ENCODE measurements at regions not wholly inside any gene's neighbourhood (a gene's known extent, or its start where the extent isn't known, plus 50 kb on each side); places are given as distances from the start of the nearest gene placed in this dataset.

DNA sequence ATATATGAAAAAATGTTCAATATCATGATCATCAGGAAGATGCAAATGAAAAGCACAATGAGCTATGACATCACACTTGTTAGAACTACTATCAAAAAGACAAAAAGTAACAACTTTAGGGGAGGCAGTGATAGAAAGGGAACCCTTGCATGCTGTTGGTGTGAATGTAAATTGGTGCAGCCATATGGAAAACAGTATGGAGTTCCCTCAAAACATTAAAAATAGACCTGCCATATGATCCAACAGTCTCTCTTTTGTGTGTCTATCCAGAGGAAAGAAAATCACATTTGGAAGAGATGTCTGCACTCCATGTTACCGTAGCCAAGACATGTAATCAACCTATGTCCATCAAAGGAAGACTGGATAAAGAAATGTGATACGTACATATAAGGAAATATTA lies 92.3 kb upstream of the ALKAL2 start:
- Mint-ChIP-seq H3K27me3 (peaks cover 26% of the 10 kb centered on the region), H3K36me3 (ENCODE audit: low read depth) (no peaks in the 10 kb centered on the region), H3K4me1 (ENCODE audit: low read depth) (no peaks in the 10 kb centered on the region), H3K4me3 (no peak overlapping the region), H3K27ac (no peak overlapping the region), H3K9me3 (peaks cover 8% of the 10 kb centered on the region)
- DNase-seq: no peak

DNA sequence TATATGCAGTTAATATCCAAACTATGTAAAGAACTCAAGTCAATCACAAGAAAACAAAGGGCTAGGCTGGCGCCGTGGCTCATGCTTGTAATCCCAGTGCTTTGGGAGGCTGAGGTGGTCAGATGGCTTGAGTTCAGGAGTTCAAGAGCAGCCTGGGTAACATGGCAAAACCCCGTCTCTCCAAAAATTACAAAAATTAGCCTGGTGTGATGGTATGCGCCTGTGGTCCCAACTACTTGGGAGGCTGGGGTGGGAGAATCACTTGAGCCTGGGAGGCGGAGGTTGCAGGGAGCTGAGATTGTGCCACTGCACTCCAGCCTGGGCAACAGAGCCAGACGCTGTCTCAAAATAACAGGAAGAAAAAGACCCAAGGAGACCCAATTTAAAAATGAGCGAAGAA lies 91.9 kb upstream of the ALKAL2 start:
- Mint-ChIP-seq H3K9me3 (peaks cover 8% of the 10 kb centered on the region), H3K27me3 (peaks cover 26% of the 10 kb centered on the region), H3K4me1 (ENCODE audit: low read depth) (no peaks in the 10 kb centered on the region), H3K36me3 (ENCODE audit: low read depth) (no peaks in the 10 kb centered on the region), H3K27ac (no peak overlapping the region), H3K4me3 (no peak overlapping the region)
- no peak for DNase-seq

DNA sequence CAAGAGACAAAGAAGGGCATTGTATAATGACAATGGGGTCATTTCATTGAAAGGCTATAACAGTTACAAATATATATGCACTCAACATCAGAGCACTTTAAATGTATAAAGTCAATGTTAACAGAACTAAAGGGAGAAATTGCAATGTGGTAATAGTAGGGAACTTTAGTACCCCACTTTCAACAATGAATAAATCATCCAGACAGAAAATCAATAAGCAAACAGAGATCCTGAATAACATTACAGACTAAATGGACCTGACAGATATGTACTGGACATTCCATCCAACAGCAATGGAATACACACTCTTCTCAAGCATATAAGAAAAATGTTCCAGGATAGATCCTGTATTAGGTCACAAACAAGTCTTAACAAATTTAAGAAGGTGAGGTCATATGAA lies 90.5 kb upstream of the ALKAL2 start:
- H3K27me3 Mint-ChIP-seq: peaks cover 33% of the 10 kb centered on the region
- H3K4me3 Mint-ChIP-seq: no peak overlapping the region
- H3K27ac Mint-ChIP-seq: no peak overlapping the region
- peaks cover 8% of the 10 kb centered on the region for H3K9me3 Mint-ChIP-seq
- H3K4me1 Mint-ChIP-seq (ENCODE audit: low read depth): no peaks in the 10 kb centered on the region
- no peak for DNase-seq
- H3K36me3 Mint-ChIP-seq (ENCODE audit: low read depth): no peaks in the 10 kb centered on the region

DNA sequence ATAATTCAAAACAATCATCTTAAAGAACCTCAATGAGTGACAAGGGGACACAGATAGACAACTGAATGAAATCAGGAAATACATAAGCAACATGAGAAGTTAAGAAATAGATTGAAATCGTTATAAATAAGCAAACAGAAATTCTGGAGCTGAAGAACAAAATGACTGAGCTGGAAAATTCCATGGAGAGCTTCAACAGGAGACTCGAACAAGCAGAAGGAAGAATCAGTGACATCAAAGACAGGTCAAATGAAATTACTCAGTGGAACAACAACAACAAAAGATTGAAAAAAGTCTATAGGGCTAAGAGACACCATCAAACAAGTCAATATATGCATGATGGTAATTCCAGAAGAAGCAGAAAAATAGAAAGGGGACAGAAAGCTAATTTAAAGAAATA lies 89.5 kb upstream of the ALKAL2 start:
- H3K4me1 Mint-ChIP-seq (ENCODE audit: low read depth): no peaks in the 10 kb centered on the region
- H3K36me3 Mint-ChIP-seq (ENCODE audit: low read depth): no peaks in the 10 kb centered on the region
- peaks cover 38% of the 10 kb centered on the region for H3K27me3 Mint-ChIP-seq
- H3K4me3 Mint-ChIP-seq: no peak overlapping the region
- peaks cover 8% of the 10 kb centered on the region for H3K9me3 Mint-ChIP-seq
- no peak for DNase-seq
- no peak overlapping the region for H3K27ac Mint-ChIP-seq

DNA sequence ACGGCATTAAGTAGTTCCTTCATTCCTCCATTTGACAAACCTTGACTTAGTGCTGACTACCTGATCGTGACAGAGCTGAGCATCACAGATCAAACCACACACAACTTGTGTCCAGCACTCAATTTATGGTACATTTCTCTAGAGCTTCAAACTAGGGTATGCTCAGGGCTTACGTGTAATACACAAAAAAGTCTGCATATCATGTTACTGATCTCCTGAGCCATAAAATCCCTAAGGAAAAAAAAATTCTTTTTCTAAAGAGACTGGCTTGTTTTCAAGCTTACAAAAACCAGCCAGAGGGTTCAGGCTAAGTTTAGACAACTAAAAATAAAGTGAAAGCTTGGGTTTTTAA lies 88.0 kb upstream of the ALKAL2 start:
- peaks cover 46% of the 10 kb centered on the region for H3K27me3 Mint-ChIP-seq
- H3K9me3 Mint-ChIP-seq: peaks cover 9% of the 10 kb centered on the region
- DNase-seq: no peak
- H3K4me1 Mint-ChIP-seq (ENCODE audit: low read depth): no peaks in the 10 kb centered on the region
- H3K36me3 Mint-ChIP-seq (ENCODE audit: low read depth): no peaks in the 10 kb centered on the region
- H3K27ac Mint-ChIP-seq: no peak overlapping the region
- H3K4me3 Mint-ChIP-seq: no peak overlapping the region

DNA sequence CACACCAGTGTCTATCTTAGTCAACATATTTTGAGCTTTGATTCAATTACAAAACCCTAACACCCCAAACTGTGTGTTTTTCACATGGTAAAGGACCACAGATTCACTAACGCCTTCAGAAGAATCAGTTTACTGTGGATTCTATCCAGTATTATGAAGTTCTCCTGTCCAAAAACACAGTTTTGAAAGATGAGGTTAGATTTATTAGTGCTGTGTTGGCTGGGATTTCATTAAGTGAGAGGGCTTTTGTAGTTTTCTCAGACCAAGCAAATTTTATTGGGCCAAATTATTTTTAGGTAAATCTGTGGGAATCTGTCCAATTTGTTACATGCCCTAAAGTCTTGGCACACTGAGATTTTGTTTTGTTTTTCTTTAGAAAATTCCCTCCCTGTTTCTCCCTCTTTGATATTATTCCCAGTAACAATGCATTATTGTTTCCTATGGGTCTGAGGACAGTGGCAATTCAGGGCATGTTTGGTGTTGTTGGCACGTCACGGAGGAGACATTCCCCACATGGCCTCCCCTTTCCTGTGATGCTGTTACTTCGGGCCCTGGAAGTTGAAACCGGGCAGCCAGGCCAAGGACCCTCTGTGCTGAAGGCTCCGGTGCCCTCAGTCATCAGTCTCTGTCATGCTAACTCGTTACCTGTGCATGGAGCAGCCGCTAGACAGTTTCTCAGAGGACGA lies 87.5 kb upstream of the ALKAL2 start:
- DNase-seq: no peak
- Mint-ChIP-seq H3K4me1 (ENCODE audit: low read depth) (no peaks in the 10 kb centered on the region), H3K27ac (no peak overlapping the region), H3K9me3 (peaks cover 10% of the 10 kb centered on the region), H3K4me3 (no peak overlapping the region), H3K36me3 (ENCODE audit: low read depth) (no peaks in the 10 kb centered on the region), H3K27me3 (peaks cover 47% of the 10 kb centered on the region)

DNA sequence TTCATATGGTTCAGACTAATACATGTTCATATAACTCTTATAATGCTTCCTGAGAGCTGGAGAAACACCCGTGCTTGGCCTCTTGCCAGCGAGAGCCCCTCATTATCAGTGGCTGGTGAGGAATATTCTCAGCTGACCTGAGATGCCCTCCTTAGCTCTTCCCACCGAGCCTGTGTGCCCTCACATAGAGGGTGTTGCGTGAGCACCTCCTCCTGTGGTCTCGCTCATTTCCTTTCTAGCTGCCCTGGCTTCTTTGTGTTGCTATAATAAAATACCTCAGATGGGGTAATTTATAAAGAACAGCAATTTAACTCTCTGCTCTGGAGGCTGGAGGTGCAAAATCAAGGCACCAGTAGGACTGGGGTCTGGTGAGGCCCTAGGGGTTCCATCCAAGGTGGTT lies 80.5 kb upstream of the ALKAL2 start:
- peaks cover 42% of the 10 kb centered on the region for H3K27me3 Mint-ChIP-seq
- DNase-seq: no peak
- peaks cover 3% of the 10 kb centered on the region for H3K4me1 Mint-ChIP-seq (ENCODE audit: low read depth)
- no peaks in the 10 kb centered on the region for H3K36me3 Mint-ChIP-seq (ENCODE audit: low read depth)
- H3K9me3 Mint-ChIP-seq: peaks cover 3% of the 10 kb centered on the region
- H3K4me3 Mint-ChIP-seq: no peak overlapping the region
- H3K27ac Mint-ChIP-seq: no peak overlapping the region

DNA sequence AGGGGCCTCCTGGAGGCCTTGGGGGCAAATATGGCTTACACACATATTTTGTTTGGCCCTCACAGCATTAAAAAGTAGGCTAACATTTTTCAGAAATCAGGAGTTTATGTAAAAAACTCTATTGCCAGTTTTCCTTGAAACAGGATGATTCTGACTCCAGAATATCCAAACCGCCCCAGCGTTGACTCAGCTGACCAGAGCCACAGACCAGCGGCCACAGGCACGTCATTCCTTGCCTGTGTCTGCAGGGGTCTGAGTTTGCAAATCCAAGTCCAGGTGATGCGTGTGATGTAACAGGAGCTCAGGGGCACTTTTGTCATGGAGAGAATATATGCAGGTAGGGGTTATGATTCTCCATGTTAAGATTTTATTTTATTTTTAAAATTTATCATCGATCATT lies 79.4 kb upstream of the ALKAL2 start:
- DNase-seq: no peak
- Mint-ChIP-seq H3K4me1 (ENCODE audit: low read depth) (peaks cover 3% of the 10 kb centered on the region), H3K27ac (no peak overlapping the region), H3K36me3 (ENCODE audit: low read depth) (no peaks in the 10 kb centered on the region), H3K9me3 (peaks cover 3% of the 10 kb centered on the region), H3K4me3 (no peak overlapping the region), H3K27me3 (peaks cover 32% of the 10 kb centered on the region)

DNA sequence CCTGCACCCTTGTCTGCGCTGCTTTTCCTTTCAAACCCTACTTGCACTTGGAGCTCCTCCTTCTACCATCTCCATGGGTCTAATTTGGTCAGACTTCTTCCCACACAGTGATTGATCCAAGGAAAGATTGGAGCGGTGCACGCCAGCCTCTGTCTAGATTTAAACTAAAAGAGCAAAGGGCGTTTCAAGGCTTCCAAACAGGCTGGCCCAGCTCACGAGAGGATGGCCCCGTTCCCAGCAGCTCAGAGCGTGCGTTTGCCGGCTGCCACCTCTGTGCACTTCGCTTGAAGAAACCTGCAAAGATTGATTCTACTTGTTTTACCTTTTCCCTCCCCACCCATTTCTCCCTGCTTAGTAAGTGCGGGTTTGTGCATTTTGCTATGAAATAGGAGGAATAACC lies 78.8 kb upstream of the ALKAL2 start:
- H3K9me3 Mint-ChIP-seq: peaks cover 3% of the 10 kb centered on the region
- H3K27ac Mint-ChIP-seq: no peak overlapping the region
- peaks cover 29% of the 10 kb centered on the region for H3K27me3 Mint-ChIP-seq
- no peak overlapping the region for H3K4me3 Mint-ChIP-seq
- no peak for DNase-seq
- peaks cover 3% of the 10 kb centered on the region for H3K4me1 Mint-ChIP-seq (ENCODE audit: low read depth)
- no peaks in the 10 kb centered on the region for H3K36me3 Mint-ChIP-seq (ENCODE audit: low read depth)

DNA sequence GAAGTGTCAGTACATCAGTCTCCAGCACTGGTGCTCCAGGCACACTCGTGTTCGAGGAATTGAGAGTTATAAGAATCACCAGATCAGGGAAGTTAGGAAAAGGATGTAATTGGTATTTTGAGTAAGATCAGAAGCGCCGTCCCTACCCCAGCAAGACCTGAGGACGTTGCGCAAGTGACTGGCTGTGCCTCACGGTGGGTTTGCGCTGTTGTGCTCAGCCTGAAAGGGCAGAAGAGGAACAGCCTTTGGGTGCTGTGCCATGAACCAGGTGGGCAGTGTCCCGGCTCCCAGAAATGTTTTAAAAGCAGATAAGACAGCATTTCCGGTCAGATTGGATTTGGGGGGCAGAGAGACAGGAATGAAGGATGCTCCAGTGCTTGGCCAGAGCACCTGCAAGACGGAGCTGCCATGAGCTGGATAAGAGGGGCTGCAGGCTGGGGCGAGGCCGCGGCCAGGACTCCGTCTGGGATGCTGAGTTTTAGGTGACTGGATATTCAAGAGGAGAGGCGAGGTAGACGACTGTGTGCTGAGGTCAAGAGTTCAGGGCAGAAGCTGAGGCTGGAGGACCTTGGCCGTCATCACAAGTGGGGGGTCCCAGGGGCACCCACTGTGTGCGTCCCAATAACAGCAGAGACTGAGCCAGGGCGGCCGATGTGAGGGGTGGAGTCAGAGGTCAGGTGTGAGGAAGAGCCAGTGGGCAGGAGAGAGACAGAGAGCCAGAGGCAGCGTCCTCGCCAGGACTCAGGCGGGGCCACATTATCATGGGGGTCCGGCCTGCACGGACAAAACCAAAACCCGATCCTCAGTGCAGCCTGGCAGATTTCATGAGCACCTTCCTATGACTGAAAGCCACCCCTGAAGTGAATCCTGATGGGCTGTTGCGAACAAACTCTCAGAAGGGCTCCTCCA lies 77.7 kb upstream of the ALKAL2 start:
- Mint-ChIP-seq H3K27me3 (peaks cover 24% of the 10 kb centered on the region), H3K27ac (no peak overlapping the region), H3K9me3 (peaks cover under 1% of the 10 kb centered on the region), H3K4me3 (no peak overlapping the region), H3K36me3 (ENCODE audit: low read depth) (no peaks in the 10 kb centered on the region), H3K4me1 (ENCODE audit: low read depth) (peaks cover 3% of the 10 kb centered on the region)
- no peak for DNase-seq

DNA sequence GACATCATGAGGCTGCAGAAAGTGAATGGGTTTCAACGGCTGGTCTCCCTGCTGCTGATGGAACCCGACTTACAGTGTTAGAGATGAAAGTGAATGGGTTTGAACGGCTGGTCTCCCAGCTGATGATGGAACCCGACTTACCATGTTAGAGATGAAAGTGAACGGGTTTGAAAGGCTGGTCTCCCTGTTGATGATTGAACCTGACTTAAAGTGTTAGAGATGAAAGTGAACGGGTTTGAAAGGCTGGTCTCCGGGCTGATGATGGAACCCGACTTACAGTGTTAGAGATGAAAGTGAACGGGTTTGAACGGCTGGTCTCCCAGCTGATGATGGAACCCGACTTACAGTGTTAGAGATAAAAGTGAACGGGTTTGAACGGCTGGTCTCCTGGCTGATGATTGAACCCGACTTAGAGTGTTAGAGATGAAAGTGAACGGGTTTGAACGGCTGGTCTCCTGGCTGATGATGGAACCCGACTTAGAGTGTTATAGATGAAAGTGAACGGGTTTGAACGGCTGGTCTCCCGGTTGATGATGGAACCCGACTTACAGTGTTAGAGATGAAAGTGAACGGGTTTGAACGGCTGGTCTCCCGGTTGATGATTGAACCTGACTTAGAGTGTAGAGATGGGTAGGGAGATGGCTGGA lies 76.1 kb upstream of the ALKAL2 start:
- Mint-ChIP-seq H3K9me3 (peaks cover 3% of the 10 kb centered on the region), H3K27me3 (peaks cover 30% of the 10 kb centered on the region), H3K4me1 (ENCODE audit: low read depth) (peaks cover 3% of the 10 kb centered on the region), H3K27ac (no peak overlapping the region), H3K36me3 (ENCODE audit: low read depth) (no peaks in the 10 kb centered on the region), H3K4me3 (no peak overlapping the region)
- DNase-seq: no peak

DNA sequence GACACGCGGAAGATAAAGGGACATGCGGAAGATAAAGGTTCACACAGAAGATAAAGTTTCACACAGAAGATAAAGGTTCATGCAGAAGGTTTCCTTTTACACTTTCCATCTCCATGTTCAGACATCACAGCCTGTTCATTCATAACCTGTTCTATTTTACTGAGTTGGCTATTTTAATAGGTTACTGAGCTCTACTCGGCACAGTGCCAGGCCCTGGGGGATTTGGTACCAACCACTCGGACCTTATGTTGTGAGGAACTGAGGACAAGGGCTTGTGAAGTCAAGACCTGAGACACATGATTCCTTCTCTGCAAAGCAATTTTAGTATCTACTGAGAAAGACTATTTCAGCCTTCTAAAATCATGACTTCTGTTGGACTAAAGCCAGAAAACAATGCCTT lies 75.0 kb upstream of the ALKAL2 start:
- no peaks in the 10 kb centered on the region for H3K4me1 Mint-ChIP-seq (ENCODE audit: low read depth)
- H3K4me3 Mint-ChIP-seq: no peak overlapping the region
- peaks cover 3% of the 10 kb centered on the region for H3K9me3 Mint-ChIP-seq
- no peak for DNase-seq
- H3K36me3 Mint-ChIP-seq (ENCODE audit: low read depth): no peaks in the 10 kb centered on the region
- peaks cover 38% of the 10 kb centered on the region for H3K27me3 Mint-ChIP-seq
- H3K27ac Mint-ChIP-seq: no peak overlapping the region

DNA sequence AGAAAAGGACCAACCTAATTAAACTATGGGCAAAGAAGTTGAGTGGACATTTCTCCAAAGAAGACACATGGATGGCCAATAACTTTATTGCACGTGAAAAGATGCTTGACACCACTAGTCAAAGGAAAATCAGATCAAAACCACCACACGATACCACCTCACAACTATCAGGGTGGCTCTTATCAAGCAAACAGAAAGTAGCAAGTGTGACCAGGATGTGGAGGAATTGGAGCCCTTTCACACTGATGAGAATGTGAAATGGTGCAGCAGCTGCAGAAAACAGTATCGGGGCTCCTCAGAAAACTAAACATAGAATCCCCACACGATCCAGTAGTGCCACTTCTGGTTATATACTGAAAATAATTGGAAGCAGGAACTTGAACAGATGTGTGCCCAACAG lies 72.2 kb upstream of the ALKAL2 start:
- Mint-ChIP-seq H3K4me1 (ENCODE audit: low read depth) (no peaks in the 10 kb centered on the region), H3K27me3 (peaks cover 41% of the 10 kb centered on the region), H3K9me3 (peaks cover 3% of the 10 kb centered on the region), H3K4me3 (no peak overlapping the region), H3K36me3 (ENCODE audit: low read depth) (no peaks in the 10 kb centered on the region), H3K27ac (no peak overlapping the region)
- DNase-seq: no peak

DNA sequence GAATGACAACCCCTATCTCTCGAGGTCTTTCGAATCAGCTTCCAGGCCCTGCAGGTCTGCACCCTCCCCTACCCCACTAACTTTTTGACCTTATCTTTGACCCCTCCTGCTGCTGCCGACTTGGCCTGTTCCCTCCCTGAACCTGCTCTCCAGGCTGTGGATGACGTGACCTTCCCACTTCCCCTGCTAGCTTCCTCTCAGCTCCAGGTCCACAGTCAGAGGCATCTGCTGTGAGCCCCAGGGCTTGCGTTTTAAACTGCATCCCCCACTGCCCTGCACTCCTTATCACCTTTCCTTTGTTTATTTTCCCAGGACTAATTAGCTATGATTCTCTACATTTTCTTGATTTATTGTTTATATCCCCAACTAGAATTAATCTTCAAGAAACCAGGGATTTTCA lies 71.2 kb upstream of the ALKAL2 start:
- H3K9me3 Mint-ChIP-seq: peaks cover 3% of the 10 kb centered on the region
- no peak overlapping the region for H3K27ac Mint-ChIP-seq
- no peak overlapping the region for H3K4me3 Mint-ChIP-seq
- no peaks in the 10 kb centered on the region for H3K36me3 Mint-ChIP-seq (ENCODE audit: low read depth)
- peaks cover 47% of the 10 kb centered on the region for H3K27me3 Mint-ChIP-seq
- DNase-seq: no peak
- no peaks in the 10 kb centered on the region for H3K4me1 Mint-ChIP-seq (ENCODE audit: low read depth)

DNA sequence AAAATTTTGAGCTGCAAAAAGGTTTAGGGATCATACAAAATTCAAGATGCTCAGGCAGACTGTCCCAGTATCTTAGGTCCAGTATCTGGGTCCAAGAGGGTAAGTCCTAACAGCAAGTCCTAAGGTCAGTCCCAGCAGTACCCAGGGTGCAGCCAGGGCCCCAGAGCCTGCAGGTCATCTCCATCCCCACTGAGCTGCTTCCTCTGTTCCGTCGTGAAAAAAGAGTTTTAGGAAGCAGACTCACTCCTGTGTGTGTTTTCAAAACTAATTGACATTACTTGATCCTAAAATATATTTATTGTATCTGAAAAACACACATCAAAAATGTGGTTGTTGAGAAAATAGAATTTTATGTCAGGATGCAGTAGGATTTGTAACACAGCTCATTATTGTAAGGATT lies 69.9 kb upstream of the ALKAL2 start:
- Mint-ChIP-seq H3K9me3 (peaks cover 3% of the 10 kb centered on the region), H3K27me3 (peaks cover 45% of the 10 kb centered on the region), H3K27ac (no peak overlapping the region), H3K4me3 (no peak overlapping the region), H3K4me1 (ENCODE audit: low read depth) (no peaks in the 10 kb centered on the region), H3K36me3 (ENCODE audit: low read depth) (no peaks in the 10 kb centered on the region)
- DNase-seq: no peak

Data from activated T-cell treated with anti-CD3 and anti-CD28 coated beads, Interleukin-2, amount 50 U/mL, for 24 hours (primary cell).